Activated CD4-positive, CD25-positive, alpha-beta regulatory T cell treated with anti-CD3 and anti-CD28 coated beads, Interleukin-2, amount 50 U/mL, for 16 hours (primary cell): ENCODE measurements at regions not wholly inside any gene's neighbourhood (a gene's known extent, or its start where the extent isn't known, plus 50 kb on each side); places are given as distances from the start of the nearest gene placed in this dataset.

Experiments used
- DNase-seq: peaks from one replicate; pipeline ENCODE4 v3.0.0-alpha.2; 2020; ENCODE audit warnings: low read depth, low spot score

GRCh38 chr15:31871166-31871886, 159.0 kb upstream of the CHRNA7 start:
- DNase-seq: no peak

DNA sequence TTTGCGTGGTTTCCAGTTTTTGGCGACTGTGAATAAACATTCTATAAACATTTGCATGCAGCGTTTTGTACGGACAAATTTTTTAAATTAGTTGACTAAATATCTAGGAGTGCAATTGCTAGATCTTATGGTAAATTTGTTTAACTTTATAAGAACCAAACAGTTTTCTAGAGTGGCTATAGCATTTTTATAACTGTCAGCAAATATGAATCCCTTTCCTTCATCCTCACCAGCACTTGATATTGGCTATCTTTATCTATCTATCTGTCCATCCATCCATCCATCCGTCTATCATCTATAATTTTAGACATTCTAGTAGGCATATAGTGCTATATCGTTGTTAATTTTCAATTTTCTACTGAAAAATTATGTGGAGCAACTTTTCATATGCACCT, 158.4 kb upstream of the CHRNA7 start:
- DNase-seq: no peak

DNA sequence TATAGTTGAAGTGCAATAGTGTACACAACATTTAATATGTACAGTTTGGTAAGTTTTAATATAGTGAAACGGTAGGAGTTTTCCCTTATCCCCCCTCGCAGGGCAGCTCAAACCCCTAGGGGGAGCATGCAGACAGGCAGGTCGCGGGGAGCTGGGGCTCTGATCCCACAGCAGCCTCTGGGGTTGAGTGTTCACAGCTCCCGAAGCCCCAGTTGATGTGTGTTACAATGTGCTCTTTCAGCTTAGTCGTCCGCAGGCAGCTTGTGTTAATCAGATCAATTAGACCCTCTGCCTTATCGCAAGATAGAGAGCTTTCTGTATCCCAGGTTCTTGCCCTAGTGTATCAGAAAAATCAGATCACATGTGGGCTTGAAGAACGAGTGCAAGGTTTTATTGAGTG, 143.1 kb upstream of the CHRNA7 start:
- no peak for DNase-seq

- DNase-seq: no peak
Observed at GRCh38 chr15:31892513-31892912, 137.8 kb upstream of the CHRNA7 start.

GRCh38 chr15:31893780-31894179, 136.5 kb upstream of the CHRNA7 start:
- DNase-seq: no peak

DNA sequence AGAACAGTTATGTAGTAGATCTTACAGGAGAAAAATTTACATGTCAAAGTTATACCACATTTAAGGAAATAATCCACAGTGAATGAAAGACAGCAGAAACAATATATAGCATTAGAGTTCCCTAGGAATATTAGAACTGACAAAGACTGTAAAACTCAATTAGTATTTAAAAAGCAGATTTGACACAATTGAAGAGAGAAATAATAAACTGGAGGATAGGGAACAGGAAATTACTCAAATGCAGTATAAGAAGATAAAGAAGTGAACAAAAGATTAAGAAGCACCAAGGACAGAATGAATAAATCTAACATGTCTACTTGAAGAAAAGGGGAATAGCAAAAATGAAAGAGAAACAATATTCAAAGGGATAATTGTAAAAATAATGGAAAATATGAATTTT, 132.6 kb upstream of the CHRNA7 start:
- no peak for DNase-seq

DNA sequence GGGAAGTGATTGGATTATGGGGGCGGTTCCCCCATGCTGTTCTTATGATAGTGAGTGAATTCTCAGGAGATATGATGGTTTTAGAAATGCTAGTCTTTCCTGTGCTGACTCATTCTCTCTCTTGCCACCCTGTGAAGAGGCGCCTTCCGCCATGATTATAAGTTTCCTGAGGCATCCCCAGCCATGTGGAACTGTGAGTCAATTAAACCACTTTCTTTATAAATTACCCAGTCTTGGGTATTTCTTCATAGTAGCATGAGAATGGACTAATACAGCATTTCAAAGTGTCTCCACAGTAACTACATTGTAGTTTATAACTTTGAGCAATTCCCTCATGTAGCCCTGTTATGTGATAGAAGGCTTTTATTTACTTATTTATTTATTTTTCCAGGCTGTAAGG, 128.8 kb upstream of the CHRNA7 start:
- no peak for DNase-seq

DNA sequence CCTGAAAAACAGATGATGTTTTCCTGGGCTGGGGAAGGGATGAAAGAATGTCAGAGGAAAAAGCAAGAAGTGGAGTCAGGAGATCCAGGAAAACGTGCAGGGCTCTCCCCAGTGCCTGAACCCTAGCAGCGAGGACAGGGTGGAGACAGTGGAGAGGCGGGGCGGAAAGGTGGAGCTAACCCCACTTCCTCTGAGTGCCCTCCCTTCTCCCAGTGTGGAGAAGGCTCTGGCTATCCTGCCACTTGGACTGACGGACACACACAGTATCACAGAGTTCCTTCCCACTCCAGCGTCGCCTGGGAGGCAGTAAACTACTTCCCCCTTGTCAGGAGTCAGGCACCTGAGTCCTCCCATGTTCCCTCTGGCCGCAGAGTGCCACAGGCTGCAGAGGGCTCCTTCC, 125.3 kb upstream of the CHRNA7 start:
- DNase-seq: no peak

GRCh38 chr15:31925541-31925940, 104.8 kb upstream of the CHRNA7 start:
- no peak for DNase-seq

- DNase-seq: no peak
Observed at GRCh38 chr15:31930967-31931366, 99.3 kb upstream of the CHRNA7 start.

DNA sequence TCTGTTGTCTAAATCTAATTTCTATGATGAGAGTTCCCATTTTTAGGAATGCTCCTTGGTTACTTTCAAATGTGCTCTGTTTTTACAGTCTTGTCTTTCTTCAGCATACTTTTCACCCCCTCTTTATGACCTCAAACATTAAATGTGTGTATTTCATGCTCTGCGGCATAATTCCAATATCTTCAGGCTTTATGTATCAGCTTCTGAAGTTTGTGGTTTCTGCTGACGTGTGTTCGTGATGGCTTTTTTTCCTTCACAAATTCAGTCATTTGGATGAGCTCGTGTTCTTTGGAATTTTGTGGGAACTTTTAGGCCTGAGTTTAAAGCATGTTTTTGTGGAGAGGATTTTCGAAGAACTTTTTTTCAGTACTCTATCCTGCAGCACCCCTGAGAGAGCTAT, 97.7 kb upstream of the CHRNA7 start:
- no peak for DNase-seq

GRCh38 chr15:31934821-31935220, 95.5 kb upstream of the CHRNA7 start:
- DNase-seq: no peak

DNA sequence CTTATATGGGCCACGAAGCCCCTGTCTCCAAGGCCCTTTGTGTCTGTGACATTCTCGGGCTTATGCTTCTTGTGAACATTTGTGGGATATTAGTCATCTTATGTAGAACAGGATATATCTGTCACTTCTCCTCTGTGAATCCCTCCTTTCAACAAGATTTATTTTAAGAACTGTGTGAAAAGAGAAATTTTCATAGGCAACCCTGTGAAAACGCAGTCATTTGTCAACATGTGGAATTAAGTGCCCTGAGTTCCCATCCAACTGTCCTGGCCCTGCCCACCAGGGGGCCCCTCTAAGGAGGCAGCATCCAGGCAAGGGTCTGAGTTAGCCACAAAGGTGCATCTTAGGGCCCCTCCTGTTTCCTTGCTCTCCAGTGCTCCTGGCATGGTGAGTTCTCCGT, 76.8 kb upstream of the CHRNA7 start:
- no peak for DNase-seq

DNA sequence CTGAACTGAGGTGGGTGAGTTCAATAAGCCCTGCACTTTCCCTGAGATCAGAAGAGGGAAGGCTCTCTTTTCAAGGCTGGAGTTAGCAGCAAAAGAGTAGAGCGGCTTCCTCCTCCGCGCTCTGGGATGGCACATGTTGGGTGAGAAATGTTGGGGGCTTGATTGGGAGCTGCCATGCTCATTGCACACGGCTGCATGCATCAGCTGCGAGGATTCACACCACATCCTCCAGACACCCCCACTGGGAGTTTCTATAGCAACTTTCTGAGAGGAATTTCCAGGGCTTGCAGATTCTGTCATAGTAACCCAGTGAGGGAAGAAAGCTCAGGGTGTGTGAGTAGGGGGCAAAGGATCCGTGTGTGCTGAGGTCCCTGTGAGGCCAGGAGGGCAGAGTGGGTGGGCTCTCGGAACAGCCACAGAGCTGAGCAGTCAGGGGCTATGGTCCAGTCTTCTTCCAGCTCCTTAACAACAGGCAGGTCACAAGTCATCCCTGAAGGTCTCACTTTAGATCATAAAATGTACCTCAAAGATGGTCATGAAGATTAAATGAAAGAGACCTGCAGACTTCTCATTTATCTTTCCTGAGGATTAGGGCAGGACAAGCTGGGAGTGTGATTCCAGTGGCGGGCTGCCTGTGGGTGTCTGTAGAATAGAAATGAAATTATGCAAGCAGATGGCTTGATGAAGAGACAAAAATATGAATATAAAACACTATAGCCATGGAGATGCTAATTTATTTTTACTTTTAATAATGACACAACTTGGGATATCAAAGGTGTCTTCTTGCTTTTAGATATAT, 75.7 kb upstream of the CHRNA7 start:
- DNase-seq: no peak

DNA sequence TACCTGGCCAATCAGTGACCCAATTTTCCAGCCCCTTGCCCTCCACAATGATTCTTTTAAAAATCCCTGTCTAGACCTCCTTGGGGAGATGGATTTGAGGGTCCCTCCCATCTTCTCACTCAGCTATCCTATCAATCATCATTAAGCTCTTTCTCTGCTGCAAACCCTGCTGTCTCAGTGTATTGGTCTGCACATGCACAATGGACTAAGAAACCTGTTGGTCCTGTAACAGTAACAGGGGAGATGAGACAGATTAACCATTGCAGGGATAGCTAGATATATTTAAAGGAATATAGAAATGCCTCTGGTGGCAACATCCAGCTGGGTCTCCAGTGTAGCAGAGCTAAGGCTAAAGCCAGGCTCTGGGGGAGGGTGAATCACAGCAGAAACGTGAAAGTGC, 74.6 kb upstream of the CHRNA7 start:
- no peak for DNase-seq

GRCh38 chr15:31957581-31957980, 72.7 kb upstream of the CHRNA7 start:
- DNase-seq: no peak

DNA sequence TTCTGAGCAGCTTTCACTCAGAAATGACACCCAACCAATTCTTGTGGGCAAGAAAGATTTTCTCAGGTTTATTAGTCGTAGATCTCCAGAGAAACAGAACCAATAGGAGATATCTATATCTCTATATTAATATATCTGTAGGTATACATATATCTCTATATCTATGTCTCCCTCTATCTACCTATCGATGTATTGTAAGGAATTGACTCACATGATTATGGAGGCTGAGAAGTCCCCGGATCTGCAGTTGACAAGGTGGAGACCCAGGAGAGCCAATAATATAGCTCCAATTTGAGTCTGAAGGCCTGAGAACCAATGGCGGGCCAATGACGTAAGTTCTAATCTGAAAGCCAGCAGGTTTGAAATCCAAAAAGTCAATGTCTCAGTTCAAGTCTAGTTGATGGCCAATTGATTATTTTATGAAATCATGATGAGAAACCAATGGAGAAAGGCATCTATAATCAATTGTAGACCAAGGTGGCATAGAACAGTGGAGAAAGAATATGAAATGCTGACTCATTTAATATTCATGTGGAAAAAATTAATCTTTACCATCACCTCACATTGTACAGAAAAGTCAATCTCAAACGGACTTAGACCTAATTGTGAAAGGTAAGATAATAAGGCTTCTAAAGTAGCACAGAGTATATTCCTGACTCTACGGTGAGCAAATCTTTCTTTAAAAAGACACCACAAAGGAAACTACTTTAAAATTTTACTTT, 65.6 kb upstream of the CHRNA7 start:
- no peak for DNase-seq

GRCh38 chr15:31970007-31970406, 60.3 kb upstream of the CHRNA7 start:
- DNase-seq: no peak

DNA sequence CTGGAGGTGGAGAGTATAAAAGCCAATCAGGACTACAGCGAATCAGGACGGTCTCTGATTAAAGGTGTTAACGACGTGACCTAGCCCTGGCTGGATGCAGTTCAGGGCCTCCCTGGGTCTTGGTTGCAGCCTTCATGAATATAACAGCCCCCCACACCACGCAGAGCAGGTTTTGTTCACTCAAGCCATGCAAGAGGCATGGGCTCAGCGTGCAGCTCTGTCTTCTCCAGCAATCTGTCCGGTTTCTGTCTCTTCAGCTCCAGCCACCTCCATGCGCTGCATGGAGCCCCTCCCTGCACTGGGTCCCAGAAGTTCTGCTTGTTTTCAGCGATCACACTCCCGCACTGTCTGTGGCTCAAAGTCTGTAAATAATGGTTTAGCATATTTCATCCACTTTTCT, 57.1 kb upstream of the CHRNA7 start:
- no peak for DNase-seq

DNA sequence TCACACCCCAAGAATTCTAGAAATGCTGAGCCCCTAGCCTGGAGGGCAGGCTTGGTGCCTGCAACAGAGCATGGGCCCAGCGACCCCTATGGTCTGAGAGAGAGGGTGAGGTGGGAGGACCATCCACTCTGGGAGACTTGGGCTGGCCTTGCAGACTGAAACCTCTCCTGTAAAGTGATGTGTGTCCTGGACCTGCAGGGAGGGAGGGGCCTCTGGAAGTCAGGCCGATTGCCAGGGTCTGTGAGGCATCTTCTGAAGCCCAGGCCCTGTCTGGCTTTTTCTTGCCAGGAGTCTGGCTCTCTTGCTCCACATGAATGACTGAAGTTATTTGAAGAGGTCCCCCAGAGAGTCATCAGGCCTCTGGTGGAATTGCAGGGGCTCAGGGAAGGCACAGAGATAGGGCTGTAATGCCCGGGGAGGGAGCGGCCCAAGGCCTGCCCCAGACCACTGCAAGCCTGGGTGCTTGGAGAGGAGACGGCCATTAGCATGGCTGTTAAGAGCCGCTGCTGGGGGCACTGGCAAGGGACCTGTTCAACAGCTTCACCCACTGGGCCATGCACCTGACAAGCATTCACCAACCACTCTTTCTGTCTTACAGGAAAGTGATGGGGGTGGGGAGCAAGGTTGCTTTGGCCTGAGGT, 56.0 kb upstream of the CHRNA7 start:
- DNase-seq: no peak

- no peak for DNase-seq
Observed at GRCh38 chr15:31974855-31975829, 55.2 kb upstream of the CHRNA7 start.
